CD14-positive monocyte (primary cell): ENCODE measurements at regions not wholly inside any gene's neighbourhood (a gene's known extent, or its start where the extent isn't known, plus 50 kb on each side); places are given as distances from the start of the nearest gene placed in this dataset.

Experiments used
- DNase-seq, 3 donors: peaks; one replicate each; pipeline ENCODE4 v3.0.0-alpha.2; 2011 to 2022
- H2AFZ ChIP-seq: 2 replicates; pipeline ENCODE4 v1.6.0; 2012; ENCODE audit warnings: mild to moderate bottlenecking, low read depth, low read length, inconsistent platforms; ENCODE audit not compliant: insufficient read depth, poor library complexity, severe bottlenecking
- H3K27ac ChIP-seq, 2 donors: 1 replicate in 1 of 2; 2 replicates in 1 of 2; pipeline ENCODE4 v1.5.1; 2012 to 2013; ENCODE audit warnings: low read length in 2 of 2, control low read depth in 1 of 2, inconsistent platforms in 1 of 2, low read depth in 1 of 2, mild to moderate bottlenecking in 1 of 2
- H3K27me3 ChIP-seq, 2 donors: one replicate each; pipeline versions ENCODE4 v1.6.0 to v1.6.1; 2011 to 2013; ENCODE audit warnings: low read length in 2 of 2; ENCODE audit not compliant: control insufficient read depth in 2 of 2, insufficient read depth in 2 of 2
- H3K36me3 ChIP-seq, 2 donors: replicated peaks in 1 of 2; 1 replicate in 1 of 2; 2 replicates in 1 of 2; pipeline versions ENCODE4 v1.5.1 to v1.6.1; 2012 to 2013; ENCODE audit warnings: low read length in 2 of 2, control low read depth in 1 of 2, inconsistent platforms in 1 of 2, mild to moderate bottlenecking in 1 of 2; ENCODE audit not compliant: insufficient read depth in 2 of 2, control insufficient read depth in 1 of 2
- H3K4me1 ChIP-seq, 2 donors: 1 replicate in 1 of 2; 2 replicates in 1 of 2; pipeline versions ENCODE4 v1.5.1 to v1.6.1; 2012 to 2013; ENCODE audit warnings: low read length in 2 of 2, control low read depth in 1 of 2, inconsistent platforms in 1 of 2, mild to moderate bottlenecking in 1 of 2, moderate library complexity in 1 of 2; ENCODE audit not compliant: insufficient read depth in 2 of 2, control insufficient read depth in 1 of 2
- H3K4me2 ChIP-seq: replicated peaks from 2 replicates; pipeline ENCODE3; 2012; ENCODE audit warnings: low read length, moderate library complexity, mild to moderate bottlenecking; ENCODE audit not compliant: poor library complexity, severe bottlenecking; ENCODE audit errors: extremely low read depth
- H3K4me3 ChIP-seq, 3 experiments: fragments of 200-600 bp in 1 of 3; sonication (generic) in 1 of 3; replicated peaks in 1 of 3; 1 replicate in 2 of 3; 2 replicates in 1 of 3; pipeline ENCODE4 v1.5.1; 2011 to 2013; ENCODE audit warnings: low read length in 3 of 3, mild to moderate bottlenecking in 3 of 3, control low read depth in 2 of 3, low read depth in 2 of 3, inconsistent platforms in 1 of 3, moderate library complexity in 1 of 3
- H3K79me2 ChIP-seq: 2 replicates; pipeline ENCODE4 v1.6.0; 2012; ENCODE audit warnings: mild to moderate bottlenecking, control low read depth, inconsistent platforms, low read length, moderate library complexity; ENCODE audit not compliant: insufficient read depth
- H3K9ac ChIP-seq: 2 replicates; pipeline ENCODE4 v1.6.0; 2017; ENCODE audit warnings: low read length, mild to moderate bottlenecking; ENCODE audit not compliant: insufficient read depth, poor library complexity, severe bottlenecking
- H3K9me3 ChIP-seq, 2 donors: replicated peaks in 1 of 2; 1 replicate in 1 of 2; 2 replicates in 1 of 2; pipeline versions ENCODE4 v1.5.1 to v1.6.1; 2012 to 2013; ENCODE audit warnings: low read length in 2 of 2, control low read depth in 1 of 2; ENCODE audit not compliant: control insufficient read depth in 1 of 2, insufficient read depth in 1 of 2
- H4K20me1 ChIP-seq: 2 replicates; pipeline ENCODE4 v1.6.0; 2012; ENCODE audit warnings: mild to moderate bottlenecking, low read length, control low read depth, moderate library complexity; ENCODE audit not compliant: insufficient read depth
- H3K27ac Mint-ChIP-seq, 7 donors: one replicate each; pipeline ENCODE4 v1.8.0; 2020; ENCODE audit warnings: mild to moderate bottlenecking in 7 of 7, mixed read lengths in 7 of 7, moderate library complexity in 6 of 7, inconsistent platforms in 2 of 7
- H3K27me3 Mint-ChIP-seq, 3 donors: one replicate each; pipeline ENCODE4 v1.8.0; 2021 to 2022; ENCODE audit warnings: low read depth in 3 of 3, mild to moderate bottlenecking in 3 of 3, mixed read lengths in 3 of 3, moderate library complexity in 3 of 3, inconsistent platforms in 1 of 3
- H3K36me3 Mint-ChIP-seq, 2 donors: one replicate each; pipeline ENCODE4 v1.8.0; 2020; ENCODE audit warnings: mixed read lengths in 2 of 2, inconsistent platforms in 1 of 2, mild to moderate bottlenecking in 1 of 2
- H3K4me1 Mint-ChIP-seq: one replicate; pipeline ENCODE4 v1.8.0; 2020; ENCODE audit warnings: mild to moderate bottlenecking, mixed read lengths
- H3K4me3 Mint-ChIP-seq, 2 donors: one replicate each; pipeline ENCODE4 v1.8.0; 2020; ENCODE audit warnings: mild to moderate bottlenecking in 2 of 2, mixed read lengths in 2 of 2, moderate library complexity in 1 of 2
- H3K9me3 Mint-ChIP-seq, 7 donors: one replicate each; pipeline ENCODE4 v1.8.0; 2020 to 2022; ENCODE audit warnings: mixed read lengths in 7 of 7, mild to moderate bottlenecking in 6 of 7, moderate library complexity in 6 of 7, inconsistent platforms in 2 of 7
- CTCF ChIP-seq: fragments of 200-600 bp; IDR thresholded peaks from one replicate; pipeline ENCODE4 v1.8.0; 2022; ENCODE audit warnings: antibody characterized with exemption, mild to moderate bottlenecking
- WGBS: methylation state at CpG from one replicate; pipeline ENCODE4 v1.1.5; 2013; ENCODE audit warnings: missing lambda C conversion rate; ENCODE audit not compliant: insufficient coverage; 5-methylcytosine and 5-hydroxymethylcytosine counted together
- intact Hi-C, 2 donors: fragments of 100-400 bp; cut with micrococcal nuclease; formaldehyde crosslinking; loops; one replicate each; pipeline versions ENCODE4 v1.15.0 to v1.15.1; 2023

GRCh38 chr1:239221656-239222055, 164.7 kb upstream of the CHRM3 start:
- Histone ChIP-seq H3K4me1 (no peaks in the 10 kb centered on the region), H3K27ac (no peak overlapping the region), H3K9me3 (peaks cover 16 to 30% of the 10 kb centered on the region in 2 donors), H4K20me1 (no peaks in the 10 kb centered on the region), H3K4me2 (no peak overlapping the region), H2AFZ (no peak overlapping the region), H3K9ac (no peak overlapping the region), H3K36me3 (no peaks in the 10 kb centered on the region), H3K4me3 (no peak overlapping the region), H3K79me2 (no peaks in the 10 kb centered on the region), H3K27me3 (no peaks in the 10 kb centered on the region)
- Mint-ChIP-seq H3K27me3 (no peaks in the 10 kb centered on the region), H3K27ac (no peak overlapping the region), H3K9me3 (peaks cover 19 to 31% (median 23%) of the 10 kb centered on the region in 7 donors), H3K4me3 (no peak overlapping the region), H3K36me3 (no peaks in the 10 kb centered on the region), H3K4me1 (no peaks in the 10 kb centered on the region)
- DNase-seq: no peak
- WGBS: no CpG with 5 or more reads among the region's 2 CpGs
- no peak for TF ChIP-seq CTCF
- intact Hi-C loops: no loop called here

DNA sequence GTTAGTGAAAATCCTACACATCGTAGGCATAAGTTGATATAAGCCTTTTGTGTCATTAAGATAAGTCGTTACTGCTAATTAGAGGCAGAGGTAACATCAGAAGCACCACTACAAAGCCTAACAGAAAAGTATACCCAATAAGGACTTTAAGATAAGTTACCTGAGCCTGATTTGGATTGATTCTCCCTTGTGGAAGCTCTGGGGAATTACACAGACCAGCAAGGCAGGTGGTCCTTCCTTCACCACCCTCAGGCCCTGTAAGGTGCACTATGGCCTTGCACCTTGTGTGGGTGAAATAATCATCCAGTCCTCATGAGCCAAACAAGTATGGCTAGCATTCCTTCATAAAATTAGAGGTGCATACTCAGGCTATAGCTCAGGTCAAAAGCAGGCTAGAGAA, 166.7 kb upstream of the CHRM3 start:
- Histone ChIP-seq H3K9ac (no peak overlapping the region), H4K20me1 (no peaks in the 10 kb centered on the region), H3K4me2 (no peak overlapping the region), H3K4me3 (no peak overlapping the region), H3K4me1 (no peaks in the 10 kb centered on the region), H3K79me2 (no peaks in the 10 kb centered on the region), H3K27ac (no peak overlapping the region), H3K27me3 (no peaks in the 10 kb centered on the region), H3K9me3 (peaks cover 6 to 17% of the 10 kb centered on the region in 2 donors), H3K36me3 (no peaks in the 10 kb centered on the region), H2AFZ (no peak overlapping the region)
- peaks cover 6 to 19% (median 14%) of the 10 kb centered on the region in 7 donors for H3K9me3 Mint-ChIP-seq
- no peak overlapping the region for H3K4me3 Mint-ChIP-seq
- no peak for DNase-seq
- H3K36me3 Mint-ChIP-seq: no peaks in the 10 kb centered on the region
- intact Hi-C loops: no loop called here
- H3K27ac Mint-ChIP-seq: no peak overlapping the region
- no peaks in the 10 kb centered on the region for H3K27me3 Mint-ChIP-seq
- no peaks in the 10 kb centered on the region for H3K4me1 Mint-ChIP-seq
- no CpG with 5 or more reads among the region's 2 CpGs for WGBS
- no peak for TF ChIP-seq CTCF
